ENCODE measurements at regions not wholly inside any gene's neighbourhood (a gene's known extent, or its start where the extent isn't known, plus 50 kb on each side); places are given as distances from the start of the nearest gene placed in this dataset.

- DNase-seq (ENCODE audit: low read depth) = peak; percentile 37
These were observed 243.7 kb downstream of the SLC16A7 start for GRCh38 chr12:59839514-59839913.

- no peak for DNase-seq (ENCODE audit: low read depth)
These were observed 247.5 kb downstream of the SLC16A7 start for GRCh38 chr12:59843260-59843843.

GRCh38 chr12:59844750-59845149 is 248.9 kb downstream of the SLC16A7 start:
- DNase-seq (ENCODE audit: low read depth) = no peak

GRCh38 chr12:59845293-59845692 is 249.5 kb downstream of the SLC16A7 start:
- DNase-seq (ENCODE audit: low read depth) = no peak

- no peak for DNase-seq (ENCODE audit: low read depth)
These were observed 251.3 kb downstream of the SLC16A7 start for GRCh38 chr12:59847127-59847526.

- DNase-seq (ENCODE audit: low read depth) = no peak
These were observed 254.4 kb downstream of the SLC16A7 start for GRCh38 chr12:59850268-59850667.

GRCh38 chr12:59858508-59859170 is 262.8 kb downstream of the SLC16A7 start:
- DNase-seq (ENCODE audit: low read depth) = no peak

- DNase-seq (ENCODE audit: low read depth) = no peak
These were observed 263.3 kb downstream of the SLC16A7 start for GRCh38 chr12:59859171-59859510.

GRCh38 chr12:59861635-59862034 is 265.8 kb downstream of the SLC16A7 start:
- DNase-seq (ENCODE audit: low read depth) = no peak

- no peak for DNase-seq (ENCODE audit: low read depth)
These were observed 271.2 kb downstream of the SLC16A7 start for GRCh38 chr12:59867055-59867454.

GRCh38 chr12:59867689-59868088 is 271.9 kb downstream of the SLC16A7 start:
- DNase-seq (ENCODE audit: low read depth) = no peak

GRCh38 chr12:59871779-59872178 is 275.9 kb downstream of the SLC16A7 start:
- no peak for DNase-seq (ENCODE audit: low read depth)

- no peak for DNase-seq (ENCODE audit: low read depth)
These were observed 277.3 kb downstream of the SLC16A7 start for GRCh38 chr12:59873136-59873535.

- no peak for DNase-seq (ENCODE audit: low read depth)
These were observed 279.0 kb downstream of the SLC16A7 start for GRCh38 chr12:59874781-59875180.

- no peak for DNase-seq (ENCODE audit: low read depth)
These were observed 290.4 kb downstream of the SLC16A7 start for GRCh38 chr12:59886131-59886733.

- no peak for DNase-seq (ENCODE audit: low read depth)
These were observed 291.3 kb downstream of the SLC16A7 start for GRCh38 chr12:59887178-59887577.

- no peak for DNase-seq (ENCODE audit: low read depth)
These were observed 295.2 kb downstream of the SLC16A7 start for GRCh38 chr12:59890896-59891579.

GRCh38 chr12:59895166-59895775 is 299.4 kb downstream of the SLC16A7 start:
- DNase-seq (ENCODE audit: low read depth) = no peak

- DNase-seq (ENCODE audit: low read depth) = no peak
These were observed 309.2 kb downstream of the SLC16A7 start for GRCh38 chr12:59904874-59905521.

- DNase-seq (ENCODE audit: low read depth) = peak; percentile 5
These were observed 315.7 kb downstream of the SLC16A7 start for GRCh38 chr12:59911516-59911915.

- DNase-seq (ENCODE audit: low read depth) = no peak
These were observed 321.2 kb downstream of the SLC16A7 start for GRCh38 chr12:59916988-59917387.

- no peak for DNase-seq (ENCODE audit: low read depth)
These were observed 331.2 kb downstream of the SLC16A7 start for GRCh38 chr12:59927032-59927431.

Measured in HT1080 (cell line).